GM21723 (cell line): ENCODE measurements at regions not wholly inside any gene's neighbourhood (a gene's known extent, or its start where the extent isn't known, plus 50 kb on each side); places are given as distances from the start of the nearest gene placed in this dataset.
"Not testable (repeated sequence)": the region's sequence is repeated elsewhere in the genome, so short reads cannot be mapped to it uniquely, and the experiment has no call there.

Source experiments
- ATAC-seq: cut with Tn5 transposase; IDR thresholded peaks from one replicate; pipeline ENCODE4 v1.9.1; 2021; ENCODE audit warnings: mild to moderate bottlenecking, moderate library complexity; ENCODE audit not compliant: unreplicated experiment

DNA sequence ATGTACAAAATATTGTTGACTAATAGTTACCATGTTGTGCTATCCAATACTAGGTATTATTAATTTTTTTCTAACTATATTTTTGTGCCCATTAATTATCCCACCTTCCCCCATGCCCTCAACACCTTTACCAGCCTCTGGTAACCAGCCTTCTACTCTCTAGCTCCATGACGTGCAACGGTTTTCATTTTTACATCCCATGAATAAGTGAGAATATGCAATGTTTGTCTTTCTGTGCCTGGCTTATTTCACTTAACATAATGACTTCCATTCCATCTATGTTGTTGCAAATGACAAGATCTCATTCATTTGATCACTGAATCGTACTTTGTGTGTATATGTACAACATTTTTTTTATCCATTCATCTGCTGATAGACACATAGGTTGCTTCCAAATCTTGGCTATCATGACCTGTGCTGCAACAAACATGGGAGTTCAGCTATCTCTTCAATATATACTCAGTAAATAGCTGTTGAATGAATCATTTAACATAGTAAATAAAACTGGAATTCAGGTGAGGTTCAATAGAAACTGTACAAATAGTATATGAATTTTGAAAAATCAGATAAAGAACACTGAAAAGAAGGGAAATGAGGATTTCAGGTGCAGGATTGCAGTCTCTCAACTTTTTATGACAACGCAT lies 509.0 kb upstream of the MIR17HG start:
- no peak for ATAC-seq

DNA sequence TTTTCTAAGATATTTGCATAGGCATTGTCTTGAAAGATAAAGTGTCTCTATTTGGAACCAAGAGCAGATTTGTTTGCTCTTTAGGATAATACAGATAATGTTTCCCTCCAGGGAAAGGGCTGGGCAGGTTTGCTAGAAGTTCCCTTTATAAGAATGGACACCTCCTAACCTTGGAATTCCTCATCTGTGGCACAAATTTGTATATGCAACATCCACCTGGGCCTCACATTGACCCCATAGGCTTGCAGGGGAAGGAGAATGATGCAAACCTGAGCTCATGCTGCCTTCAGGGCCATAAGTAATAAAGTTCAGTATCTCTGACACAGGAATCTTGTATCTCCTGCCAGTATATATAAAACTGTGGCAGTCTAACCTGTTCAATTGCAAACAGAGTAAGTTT lies 508.4 kb upstream of the MIR17HG start:
- ATAC-seq, result no peak

- ATAC-seq, result no peak
These were observed 500.6 kb upstream of the MIR17HG start for GRCh38 chr13:90846936-90847335.

DNA sequence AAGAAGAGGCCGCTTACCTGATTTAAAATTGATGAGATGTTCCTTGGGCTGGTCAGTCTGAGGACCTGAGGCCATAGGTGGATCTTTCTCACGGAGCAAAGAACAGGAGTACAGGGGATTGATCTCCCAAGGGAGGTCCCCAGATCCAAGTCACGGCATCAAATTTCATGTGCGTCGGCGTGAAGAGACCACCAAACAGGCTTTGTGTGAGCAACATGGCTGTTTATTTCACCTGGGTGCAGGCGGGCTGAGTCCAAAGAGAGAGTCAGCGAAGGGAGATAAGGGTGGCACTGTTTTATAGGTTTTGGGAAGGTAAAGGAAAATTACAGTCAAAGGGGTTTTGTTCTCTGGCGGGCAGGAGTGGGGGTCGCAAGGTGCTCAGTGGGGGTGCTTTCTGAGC lies 493.8 kb upstream of the MIR17HG start:
- not testable (repeated sequence) for ATAC-seq

DNA sequence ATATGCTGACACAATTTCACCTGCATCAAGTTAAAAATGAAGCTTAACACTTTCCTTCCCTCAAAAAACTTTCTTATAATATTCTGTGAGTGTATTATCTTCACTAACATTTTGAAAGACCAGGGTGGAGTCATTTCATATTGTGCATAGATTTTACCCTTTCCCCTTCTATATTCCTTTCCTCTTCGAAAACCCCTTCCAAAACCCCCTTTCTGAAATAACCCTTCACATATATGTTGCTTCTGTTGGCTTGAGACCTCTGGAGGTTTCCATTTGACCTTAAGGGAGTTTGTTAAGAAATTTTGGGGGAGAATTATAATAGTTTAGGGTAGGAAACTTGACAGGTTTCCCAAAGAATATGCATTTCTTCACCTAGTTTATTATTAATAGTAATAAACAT lies 489.6 kb upstream of the MIR17HG start:
- ATAC-seq, result no peak

GRCh38 chr13:90866006-90866405 lies 481.5 kb upstream of the MIR17HG start:
- no peak for ATAC-seq

- peak; percentile 95 for ATAC-seq
These were observed 480.2 kb upstream of the MIR17HG start for GRCh38 chr13:90867336-90867683.

DNA sequence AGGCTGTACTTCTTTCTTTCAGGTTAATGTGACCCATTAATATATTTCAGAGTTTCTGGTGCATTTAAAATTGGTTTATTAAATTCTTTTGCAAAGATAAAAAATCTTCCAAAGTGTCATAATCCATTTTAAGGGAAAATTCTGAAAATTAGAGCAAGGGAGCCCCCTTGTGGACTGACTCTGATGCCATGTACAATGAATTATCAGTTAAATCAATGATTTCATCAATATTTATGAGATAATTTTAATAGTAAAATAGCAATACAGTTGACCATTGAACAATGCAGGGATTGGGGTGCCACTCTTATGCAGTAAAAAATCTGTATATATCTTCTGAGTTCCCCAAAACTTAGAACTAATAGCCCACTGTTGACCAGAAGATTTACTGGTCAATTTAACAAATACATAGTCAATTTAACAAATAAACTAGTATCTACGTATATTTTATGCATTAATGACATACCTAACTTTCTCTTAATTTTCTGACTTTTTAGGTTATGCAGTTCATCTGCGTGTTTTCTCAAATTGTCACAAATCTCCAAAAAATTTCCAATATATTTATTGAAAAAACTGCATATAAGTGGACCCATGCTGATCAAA lies 479.1 kb upstream of the MIR17HG start:
- ATAC-seq, result no peak

GRCh38 chr13:90869580-90869979 lies 477.9 kb upstream of the MIR17HG start:
- ATAC-seq, result no peak

- no peak for ATAC-seq
These were observed 474.9 kb upstream of the MIR17HG start for GRCh38 chr13:90872491-90873025.

- no peak for ATAC-seq
These were observed 466.7 kb upstream of the MIR17HG start for GRCh38 chr13:90880790-90881189.

GRCh38 chr13:90882551-90882950 lies 464.9 kb upstream of the MIR17HG start:
- ATAC-seq, result no peak

- no peak for ATAC-seq
These were observed 463.9 kb upstream of the MIR17HG start for GRCh38 chr13:90883592-90883991.

- no peak for ATAC-seq
These were observed 463.4 kb upstream of the MIR17HG start for GRCh38 chr13:90884066-90884465.

- ATAC-seq, result no peak
These were observed 457.3 kb upstream of the MIR17HG start for GRCh38 chr13:90889906-90890834.

DNA sequence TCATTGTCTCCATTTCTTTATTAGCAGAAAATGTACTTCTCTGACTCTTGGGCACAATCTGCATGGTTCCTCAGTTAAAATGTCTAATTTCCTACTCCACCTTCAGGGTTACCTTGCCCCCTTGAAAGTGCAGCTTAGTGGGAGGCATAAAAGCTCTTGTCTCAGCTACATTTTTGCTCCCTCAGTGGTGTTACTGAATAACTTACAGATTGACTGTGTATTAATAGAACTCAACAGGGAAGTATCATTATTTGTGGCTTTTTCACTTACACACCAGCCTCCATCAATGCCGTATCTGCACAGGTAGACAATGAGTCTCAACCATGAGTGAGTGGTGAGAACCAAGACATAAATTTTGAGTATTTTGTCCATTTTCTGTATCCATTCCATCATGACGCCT lies 456.2 kb upstream of the MIR17HG start:
- no peak for ATAC-seq

- ATAC-seq, result not testable (repeated sequence)
These were observed 454.3 kb upstream of the MIR17HG start for GRCh38 chr13:90893199-90893598.

- ATAC-seq, result no peak
These were observed 451.5 kb upstream of the MIR17HG start for GRCh38 chr13:90896002-90896401.

DNA sequence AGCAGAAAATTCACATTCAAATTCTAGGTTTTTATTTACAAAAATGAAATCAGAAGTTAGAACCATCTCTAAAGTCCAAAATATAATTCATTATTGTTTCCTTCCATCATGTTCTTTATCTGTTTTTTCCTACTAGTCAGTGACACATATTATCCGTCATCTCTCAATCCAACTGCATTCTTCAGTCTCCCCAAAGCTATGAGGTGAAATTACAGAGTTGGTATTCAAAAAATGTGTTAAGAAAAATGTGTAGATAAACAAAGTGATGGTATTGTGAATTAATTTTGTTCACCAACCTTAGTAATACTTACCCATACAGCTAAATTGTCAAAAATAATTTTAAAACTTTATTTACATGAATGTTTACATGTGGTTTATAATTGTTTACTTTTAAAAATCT lies 448.7 kb upstream of the MIR17HG start:
- ATAC-seq, result no peak

- ATAC-seq, result no peak
These were observed 448.1 kb upstream of the MIR17HG start for GRCh38 chr13:90899416-90899815.

DNA sequence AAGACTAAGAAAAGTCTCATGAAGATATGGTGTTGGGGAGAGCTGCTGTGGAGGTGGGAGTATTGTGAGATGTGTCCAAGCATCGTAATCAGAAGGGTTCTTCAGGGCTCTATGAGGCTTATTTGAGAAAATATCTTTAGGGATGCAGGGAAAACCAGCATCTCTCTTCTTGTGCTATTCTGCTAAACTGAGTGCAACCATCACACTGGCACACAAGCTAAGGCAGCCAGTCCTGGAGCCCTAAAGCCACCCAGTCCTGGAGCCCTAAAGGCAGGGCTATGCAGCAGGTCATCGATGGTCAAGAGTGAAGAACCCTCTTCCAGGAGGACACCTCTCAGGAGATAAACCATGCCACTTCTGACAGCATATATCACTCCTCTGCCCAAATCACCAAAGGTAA lies 445.2 kb upstream of the MIR17HG start:
- ATAC-seq, result no peak

GRCh38 chr13:90906554-90906953 lies 440.9 kb upstream of the MIR17HG start:
- no peak for ATAC-seq
